ENCODE measurements at regions not wholly inside any gene's neighbourhood (a gene's known extent, or its start where the extent isn't known, plus 50 kb on each side); places are given as distances from the start of the nearest gene placed in this dataset.

DNA sequence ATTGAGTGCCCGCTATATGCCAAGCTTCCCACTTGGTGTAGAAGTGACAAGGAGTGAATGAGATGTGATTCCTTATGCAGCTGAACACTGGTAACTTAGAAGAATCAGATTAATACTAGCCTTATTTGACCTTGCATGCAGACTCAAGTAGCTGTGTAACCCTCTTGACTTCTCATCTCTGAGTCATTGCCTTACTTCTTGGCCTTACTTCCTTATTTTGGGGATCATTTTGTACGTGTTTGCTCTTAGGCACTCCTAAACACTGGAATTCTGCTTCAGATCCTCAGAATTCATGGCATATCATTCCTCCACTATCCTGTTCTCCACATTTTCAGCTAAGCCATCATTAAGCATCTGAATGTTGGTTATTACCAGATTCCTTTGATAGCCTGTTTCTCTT is 948.9 kb upstream of the ARRDC3 start:
- H2AFZ ChIP-seq (ENCODE audit: low read depth, low read length): no peak overlapping the region
- no peak overlapping the region for H3K4me2 ChIP-seq (ENCODE audit: low read length)

DNA sequence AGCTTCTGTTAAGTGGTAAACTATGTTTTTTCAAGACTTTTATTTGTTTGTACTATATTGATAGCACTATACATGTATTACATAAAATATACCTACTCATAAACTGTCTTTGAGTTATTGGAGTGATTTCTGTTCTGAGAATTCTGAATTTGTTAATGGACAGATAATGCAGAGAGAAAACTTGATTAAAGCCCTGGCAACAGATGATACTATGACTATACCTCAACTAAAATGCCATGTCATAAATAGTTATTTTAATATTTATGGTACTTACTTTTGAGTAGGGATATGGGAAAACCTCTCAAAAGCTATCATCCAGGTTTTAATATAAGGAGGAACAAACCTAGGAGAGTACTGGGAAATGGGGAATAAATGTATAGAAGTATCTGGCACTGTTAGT is 947.2 kb upstream of the ARRDC3 start:
- Histone ChIP-seq H4K20me1 (ENCODE audit: insufficient read depth) (no peaks in the 10 kb centered on the region), H3K9me3 (ENCODE audit: low read length) (no peaks in the 10 kb centered on the region), H3K9ac (ENCODE audit: low read length) (no peak overlapping the region), H3K4me2 (ENCODE audit: low read length) (no peak overlapping the region), H3K9me2 (ENCODE audit: insufficient read depth, low read length) (no peaks in the 10 kb centered on the region), H3F3A (ENCODE audit: insufficient read depth, low read length, poor library complexity, severe bottlenecking) (no peaks in the 10 kb centered on the region), H2AFZ (ENCODE audit: low read depth, low read length) (no peak overlapping the region), H3K79me2 (replicated peaks; ENCODE audit: insufficient read depth, low read length) (no peaks in the 10 kb centered on the region), H3K4me3 (ENCODE audit: low read length) (no peak overlapping the region), H3K36me3 (ENCODE audit: insufficient read depth, low read length) (no peaks in the 10 kb centered on the region), H3K27me3 (ENCODE audit: insufficient read depth, low read depth, low read length) (no peaks in the 10 kb centered on the region), H3K27ac (ENCODE audit: low read length) (no peak overlapping the region)
- TF ChIP-seq EP300 (conservative IDR thresholded peaks at IDR 0.05; ENCODE audit: poor library complexity, severe bottlenecking): no peak
- TF ChIP-seq MXI1 (conservative IDR thresholded peaks at IDR 0.05; ENCODE audit: poor library complexity, severe bottlenecking): no peak
- TF ChIP-seq, protein P1, sequence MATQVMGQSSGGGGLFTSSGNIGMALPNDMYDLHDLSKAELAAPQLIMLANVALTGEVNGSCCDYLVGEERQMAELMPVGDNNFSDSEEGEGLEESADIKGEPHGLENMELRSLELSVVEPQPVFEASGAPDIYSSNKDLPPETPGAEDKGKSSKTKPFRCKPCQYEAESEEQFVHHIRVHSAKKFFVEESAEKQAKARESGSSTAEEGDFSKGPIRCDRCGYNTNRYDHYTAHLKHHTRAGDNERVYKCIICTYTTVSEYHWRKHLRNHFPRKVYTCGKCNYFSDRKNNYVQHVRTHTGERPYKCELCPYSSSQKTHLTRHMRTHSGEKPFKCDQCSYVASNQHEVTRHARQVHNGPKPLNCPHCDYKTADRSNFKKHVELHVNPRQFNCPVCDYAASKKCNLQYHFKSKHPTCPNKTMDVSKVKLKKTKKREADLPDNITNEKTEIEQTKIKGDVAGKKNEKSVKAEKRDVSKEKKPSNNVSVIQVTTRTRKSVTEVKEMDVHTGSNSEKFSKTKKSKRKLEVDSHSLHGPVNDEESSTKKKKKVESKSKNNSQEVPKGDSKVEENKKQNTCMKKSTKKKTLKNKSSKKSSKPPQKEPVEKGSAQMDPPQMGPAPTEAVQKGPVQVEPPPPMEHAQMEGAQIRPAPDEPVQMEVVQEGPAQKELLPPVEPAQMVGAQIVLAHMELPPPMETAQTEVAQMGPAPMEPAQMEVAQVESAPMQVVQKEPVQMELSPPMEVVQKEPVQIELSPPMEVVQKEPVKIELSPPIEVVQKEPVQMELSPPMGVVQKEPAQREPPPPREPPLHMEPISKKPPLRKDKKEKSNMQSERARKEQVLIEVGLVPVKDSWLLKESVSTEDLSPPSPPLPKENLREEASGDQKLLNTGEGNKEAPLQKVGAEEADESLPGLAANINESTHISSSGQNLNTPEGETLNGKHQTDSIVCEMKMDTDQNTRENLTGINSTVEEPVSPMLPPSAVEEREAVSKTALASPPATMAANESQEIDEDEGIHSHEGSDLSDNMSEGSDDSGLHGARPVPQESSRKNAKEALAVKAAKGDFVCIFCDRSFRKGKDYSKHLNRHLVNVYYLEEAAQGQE (IDR thresholded peaks at IDR 0.05; ENCODE audit: borderline replicate concordance): no peak

More for the DNA sequence above, 948.9 kb upstream of the ARRDC3 start:
- no peaks in the 10 kb centered on the region for H3K9me2 ChIP-seq (ENCODE audit: insufficient read depth, low read length)
- H3K4me3 ChIP-seq (ENCODE audit: low read length): no peak overlapping the region
- no peaks in the 10 kb centered on the region for H4K20me1 ChIP-seq (ENCODE audit: insufficient read depth)
- no peaks in the 10 kb centered on the region for H3K27me3 ChIP-seq (ENCODE audit: insufficient read depth, low read depth, low read length)
- H3K9me3 ChIP-seq (ENCODE audit: low read length): no peaks in the 10 kb centered on the region
- no peak overlapping the region for H3K9ac ChIP-seq (ENCODE audit: low read length)
- no peak overlapping the region for H3K27ac ChIP-seq (ENCODE audit: low read length)
- H3K36me3 ChIP-seq (ENCODE audit: insufficient read depth, low read length): no peaks in the 10 kb centered on the region
- TF ChIP-seq EZH2 (IDR thresholded peaks at IDR 0.05; ENCODE audit: borderline replicate concordance, insufficient read depth, low read length, poor library complexity, severe bottlenecking): no peak
- TF ChIP-seq POLR2AphosphoS5 (IDR thresholded peaks at IDR 0.05): no peak
- no peak for TF ChIP-seq EP300 (conservative IDR thresholded peaks at IDR 0.05; ENCODE audit: poor library complexity, severe bottlenecking)
- TF ChIP-seq, protein P2, sequence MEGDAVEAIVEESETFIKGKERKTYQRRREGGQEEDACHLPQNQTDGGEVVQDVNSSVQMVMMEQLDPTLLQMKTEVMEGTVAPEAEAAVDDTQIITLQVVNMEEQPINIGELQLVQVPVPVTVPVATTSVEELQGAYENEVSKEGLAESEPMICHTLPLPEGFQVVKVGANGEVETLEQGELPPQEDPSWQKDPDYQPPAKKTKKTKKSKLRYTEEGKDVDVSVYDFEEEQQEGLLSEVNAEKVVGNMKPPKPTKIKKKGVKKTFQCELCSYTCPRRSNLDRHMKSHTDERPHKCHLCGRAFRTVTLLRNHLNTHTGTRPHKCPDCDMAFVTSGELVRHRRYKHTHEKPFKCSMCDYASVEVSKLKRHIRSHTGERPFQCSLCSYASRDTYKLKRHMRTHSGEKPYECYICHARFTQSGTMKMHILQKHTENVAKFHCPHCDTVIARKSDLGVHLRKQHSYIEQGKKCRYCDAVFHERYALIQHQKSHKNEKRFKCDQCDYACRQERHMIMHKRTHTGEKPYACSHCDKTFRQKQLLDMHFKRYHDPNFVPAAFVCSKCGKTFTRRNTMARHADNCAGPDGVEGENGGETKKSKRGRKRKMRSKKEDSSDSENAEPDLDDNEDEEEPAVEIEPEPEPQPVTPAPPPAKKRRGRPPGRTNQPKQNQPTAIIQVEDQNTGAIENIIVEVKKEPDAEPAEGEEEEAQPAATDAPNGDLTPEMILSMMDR (IDR thresholded peaks at IDR 0.05; ENCODE audit: poor library complexity, severe bottlenecking): no peak
- TF ChIP-seq, protein P1 (IDR thresholded peaks at IDR 0.05; ENCODE audit: borderline replicate concordance): no peak
- TF ChIP-seq SMC3 (conservative IDR thresholded peaks at IDR 0.05; ENCODE audit: poor library complexity): no peak
- TF ChIP-seq MXI1 (conservative IDR thresholded peaks at IDR 0.05; ENCODE audit: poor library complexity, severe bottlenecking): no peak
- TF ChIP-seq RAD21 (conservative IDR thresholded peaks at IDR 0.05): no peak
- no peaks in the 10 kb centered on the region for H3K79me2 ChIP-seq (replicated peaks; ENCODE audit: insufficient read depth, low read length)
- no peaks in the 10 kb centered on the region for H3F3A ChIP-seq (ENCODE audit: insufficient read depth, low read length, poor library complexity, severe bottlenecking)
